GM23248 (cell line): ENCODE measurements at regions not wholly inside any gene's neighbourhood (a gene's known extent, or its start where the extent isn't known, plus 50 kb on each side); places are given as distances from the start of the nearest gene placed in this dataset.

ENCODE experiments used
- EZH2 ChIP-seq: fragments of 200-600 bp; sonication (generic); IDR thresholded peaks from 2 replicates; pipeline ENCODE4 v1.6.1; 2018; ENCODE audit warnings: antibody characterized with exemption, mild to moderate bottlenecking; ENCODE audit not compliant: insufficient read depth, poor library complexity, severe bottlenecking
- EZH2phosphoT487 ChIP-seq: fragments of 200-600 bp; sonication (generic); IDR thresholded peaks from 2 replicates; pipeline ENCODE4 v1.6.1; 2018; ENCODE audit warnings: antibody characterized with exemption, moderate library complexity, mild to moderate bottlenecking, low read depth; ENCODE audit not compliant: insufficient read depth

DNA sequence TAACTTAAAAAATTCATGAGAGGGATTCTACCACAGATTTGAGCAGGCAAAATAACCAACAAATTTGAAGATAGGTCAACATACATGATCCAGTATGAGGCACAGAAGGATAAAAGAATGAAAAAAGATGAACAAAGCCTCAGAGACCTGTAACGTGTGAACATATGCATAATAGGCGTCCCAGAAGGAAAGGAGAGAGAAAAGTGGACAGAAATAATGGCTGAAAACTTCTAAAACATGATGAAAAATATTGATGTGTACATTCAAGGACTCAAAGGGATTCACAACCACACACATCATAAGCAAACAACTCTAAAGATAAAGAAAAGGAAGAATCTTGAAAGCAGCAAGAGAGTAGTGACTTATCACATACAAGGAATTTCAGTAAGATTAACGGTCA lies 100.1 kb upstream of the PARD3B start:
- TF ChIP-seq EZH2 (no peak), EZH2phosphoT487 (no peak)
